DND-41 (cell line): ENCODE measurements at regions not wholly inside any gene's neighbourhood (a gene's known extent, or its start where the extent isn't known, plus 50 kb on each side); places are given as distances from the start of the nearest gene placed in this dataset.

ENCODE experiments used
- ATAC-seq: fragments of 200-7000 bp; cut with Tn5 transposase; 3 replicates; pipeline ENCODE4 v1.9.1; 2021; ENCODE audit warnings: low read depth; ENCODE audit not compliant: insufficient read depth
- DNase-seq: peaks from one replicate; pipeline ENCODE4 v3.0.0-alpha.2; 2020
- H2AFZ ChIP-seq: 2 replicates; pipeline ENCODE4 v1.6.0; 2012; ENCODE audit warnings: low read depth, low read length
- H3K27ac ChIP-seq: 2 replicates; pipeline ENCODE4 v1.5.1; 2012; ENCODE audit warnings: low read length, inconsistent platforms
- H3K27me3 ChIP-seq: fragments of 200-600 bp; sonication (generic); 2 replicates; pipeline ENCODE4 v1.6.0; 2012; ENCODE audit warnings: low read length, mild to moderate bottlenecking, inconsistent platforms; ENCODE audit not compliant: insufficient read depth, poor library complexity
- H3K36me3 ChIP-seq: 2 replicates; pipeline ENCODE4 v1.5.1; 2012; ENCODE audit warnings: low read length, inconsistent platforms; ENCODE audit not compliant: insufficient read depth
- H3K4me1 ChIP-seq: 2 replicates; pipeline ENCODE4 v1.5.1; 2012; ENCODE audit warnings: mild to moderate bottlenecking, low read length; ENCODE audit not compliant: insufficient read depth
- H3K4me2 ChIP-seq: 2 replicates; pipeline ENCODE4 v1.6.0; 2012; ENCODE audit warnings: mild to moderate bottlenecking, moderate library complexity, low read length, inconsistent platforms; ENCODE audit not compliant: insufficient read depth
- H3K4me3 ChIP-seq, 2 experiments: fragments of 200-600 bp in 1 of 2; shearing (Covaris generic) in 1 of 2; 2 replicates each; pipeline ENCODE4 v1.5.1; 2012 to 2016; ENCODE audit warnings: inconsistent platforms in 2 of 2, low read length in 2 of 2, mild to moderate bottlenecking in 2 of 2, low read depth in 1 of 2, moderate library complexity in 1 of 2
- H3K79me2 ChIP-seq: 2 replicates; pipeline ENCODE4 v1.6.0; 2012; ENCODE audit warnings: low read length, inconsistent platforms; ENCODE audit not compliant: insufficient read depth
- H3K9ac ChIP-seq: 2 replicates; pipeline ENCODE4 v1.6.0; 2012; ENCODE audit warnings: low read depth, mild to moderate bottlenecking, inconsistent platforms, low read length, moderate library complexity
- H3K9me3 ChIP-seq: 2 replicates; pipeline ENCODE4 v1.5.1; 2012; ENCODE audit warnings: low read length, moderate library complexity, mild to moderate bottlenecking, inconsistent platforms; ENCODE audit not compliant: insufficient read depth, severe bottlenecking
- H4K20me1 ChIP-seq: 2 replicates; pipeline ENCODE4 v1.6.0; 2012; ENCODE audit warnings: low read length; ENCODE audit not compliant: insufficient read depth
- CTCF ChIP-seq: IDR thresholded peaks from 2 replicates; pipeline ENCODE4 v1.5.1; 2012; ENCODE audit warnings: borderline replicate concordance, low read length, moderate library complexity, mild to moderate bottlenecking; ENCODE audit not compliant: poor library complexity, severe bottlenecking; ENCODE audit errors: extremely low read depth
- EZH2 ChIP-seq: IDR thresholded peaks from 3 replicates; pipeline ENCODE4 v1.6.1; 2012; ENCODE audit warnings: borderline replicate concordance, low read depth, mild to moderate bottlenecking, moderate library complexity, low read length, inconsistent platforms; ENCODE audit not compliant: severe bottlenecking

DNA sequence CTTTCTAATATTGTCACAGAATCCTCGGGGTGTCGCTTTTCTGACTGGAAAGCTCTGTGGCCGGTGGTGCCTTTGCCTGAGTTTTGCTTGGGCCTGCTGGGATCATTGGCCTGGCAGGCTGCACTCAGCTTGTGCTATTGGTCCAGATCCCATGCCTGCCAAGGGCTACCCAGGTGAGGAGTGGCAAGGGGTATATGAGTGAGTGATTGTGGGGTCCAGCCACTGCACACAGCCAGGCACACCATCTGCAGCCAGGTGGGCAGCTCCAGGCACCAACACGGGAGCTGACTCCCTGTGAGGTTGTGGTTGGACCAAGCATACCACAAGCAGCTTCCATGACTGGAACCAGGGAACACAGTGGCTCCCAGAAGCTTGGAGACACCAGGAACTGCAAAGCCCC lies 557.2 kb downstream of the SI start:
- no peak overlapping the region for H3K4me3 ChIP-seq
- no peaks in the 10 kb centered on the region for H3K79me2 ChIP-seq
- no peak overlapping the region for H3K9ac ChIP-seq
- no peak overlapping the region for H3K27ac ChIP-seq
- H3K4me1 ChIP-seq, result no peaks in the 10 kb centered on the region
- TF ChIP-seq CTCF (no peak), EZH2 (no peak)
- H3K9me3 ChIP-seq, result peaks cover 21% of the 10 kb centered on the region
- H2AFZ ChIP-seq, result no peak overlapping the region
- DNase-seq (no peak), ATAC-seq (no peak)
- H3K27me3 ChIP-seq, result no peaks in the 10 kb centered on the region
- no peak overlapping the region for H3K4me2 ChIP-seq
- no peaks in the 10 kb centered on the region; the same call in 1 of the 2 replicates for H3K36me3 ChIP-seq
- H4K20me1 ChIP-seq, result no peaks in the 10 kb centered on the region

- Histone ChIP-seq H3K36me3 (no peaks in the 10 kb centered on the region), H3K4me2 (no peak overlapping the region), H3K4me3 (no peak overlapping the region), H3K27me3 (no peaks in the 10 kb centered on the region), H3K4me1 (no peaks in the 10 kb centered on the region), H4K20me1 (no peaks in the 10 kb centered on the region), H3K27ac (no peak overlapping the region), H3K79me2 (no peaks in the 10 kb centered on the region), H3K9ac (no peak overlapping the region), H3K9me3 (peaks cover 3% of the 10 kb centered on the region), H2AFZ (no peak overlapping the region)
- DNase-seq (no peak), ATAC-seq (no peak)
- no peak for TF ChIP-seq CTCF
- TF ChIP-seq EZH2, result no peak
Measured at GRCh38 chr3:164515256-164515655, 563.0 kb downstream of the SI start.

DNA sequence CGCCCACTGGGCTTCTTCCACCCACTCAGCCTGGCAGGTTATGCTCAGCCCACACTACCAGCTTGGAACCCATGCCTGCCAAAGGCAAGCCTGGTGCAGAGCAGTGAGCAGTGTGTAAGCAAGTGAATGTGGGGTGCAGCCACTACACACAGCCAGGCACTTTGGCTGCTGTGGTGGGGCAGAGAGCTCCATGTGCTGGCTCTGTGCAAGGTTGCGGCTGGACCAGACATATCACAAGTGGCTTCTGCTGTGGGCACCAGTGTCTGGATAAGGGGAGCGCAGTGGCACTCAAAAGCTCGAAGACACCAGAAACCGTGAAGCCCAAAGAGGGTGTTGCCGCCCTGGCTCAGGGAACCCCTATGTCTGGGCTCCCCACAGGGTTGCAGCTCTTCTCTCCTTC lies 563.7 kb downstream of the SI start:
- Histone ChIP-seq H3K27me3 (no peaks in the 10 kb centered on the region), H3K79me2 (no peaks in the 10 kb centered on the region), H3K9ac (no peak overlapping the region), H3K4me1 (no peaks in the 10 kb centered on the region), H3K27ac (no peak overlapping the region), H3K9me3 (no peaks in the 10 kb centered on the region), H3K4me3 (no peak overlapping the region), H3K4me2 (no peak overlapping the region), H3K36me3 (no peaks in the 10 kb centered on the region), H2AFZ (no peak overlapping the region), H4K20me1 (no peaks in the 10 kb centered on the region)
- ATAC-seq (no peak), DNase-seq (no peak)
- TF ChIP-seq EZH2 (no peak), CTCF (no peak)

DNA sequence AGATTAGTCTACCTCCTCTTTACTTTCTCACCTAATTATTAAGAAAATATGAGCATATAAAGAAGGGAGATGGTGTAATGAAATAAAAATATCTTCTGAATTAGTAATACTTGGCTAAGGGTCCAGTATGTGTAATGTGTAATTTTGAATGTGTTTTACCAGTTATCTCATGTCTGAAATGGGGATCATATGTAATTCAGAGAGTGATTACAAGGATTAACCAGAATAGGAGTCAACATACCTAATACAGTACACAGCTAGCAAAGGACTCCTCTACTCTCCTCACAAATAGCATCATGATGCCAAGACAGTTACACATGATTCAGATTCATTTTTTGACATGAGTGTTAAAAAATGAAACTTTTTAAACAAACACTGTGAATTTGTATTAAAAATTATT lies 570.4 kb downstream of the SI start:
- Histone ChIP-seq H3K4me1 (no peaks in the 10 kb centered on the region), H3K4me3 (no peak overlapping the region), H3K27me3 (no peaks in the 10 kb centered on the region), H3K79me2 (no peaks in the 10 kb centered on the region), H3K36me3 (no peaks in the 10 kb centered on the region), H4K20me1 (no peaks in the 10 kb centered on the region), H2AFZ (no peak overlapping the region), H3K9ac (no peak overlapping the region), H3K27ac (no peak overlapping the region), H3K4me2 (no peak overlapping the region), H3K9me3 (no peaks in the 10 kb centered on the region)
- DNase-seq (no peak), ATAC-seq (no peak)
- TF ChIP-seq CTCF (no peak), EZH2 (no peak)
